GM18498 (cell line): ENCODE measurements at regions not wholly inside any gene's neighbourhood (a gene's known extent, or its start where the extent isn't known, plus 50 kb on each side); places are given as distances from the start of the nearest gene placed in this dataset.
"Not testable (repeated sequence)": the region's sequence is repeated elsewhere in the genome, so short reads cannot be mapped to it uniquely, and the experiment has no call there.

ENCODE experiments used
- ATAC-seq: cut with Tn5 transposase; IDR thresholded peaks from one replicate; pipeline ENCODE4 v1.9.1; 2021; ENCODE audit warnings: mild to moderate bottlenecking, moderate library complexity; ENCODE audit not compliant: unreplicated experiment

GRCh38 chr7:155377071-155377837 lies 79.6 kb downstream of the INSIG1 start:
- no peak for ATAC-seq

DNA sequence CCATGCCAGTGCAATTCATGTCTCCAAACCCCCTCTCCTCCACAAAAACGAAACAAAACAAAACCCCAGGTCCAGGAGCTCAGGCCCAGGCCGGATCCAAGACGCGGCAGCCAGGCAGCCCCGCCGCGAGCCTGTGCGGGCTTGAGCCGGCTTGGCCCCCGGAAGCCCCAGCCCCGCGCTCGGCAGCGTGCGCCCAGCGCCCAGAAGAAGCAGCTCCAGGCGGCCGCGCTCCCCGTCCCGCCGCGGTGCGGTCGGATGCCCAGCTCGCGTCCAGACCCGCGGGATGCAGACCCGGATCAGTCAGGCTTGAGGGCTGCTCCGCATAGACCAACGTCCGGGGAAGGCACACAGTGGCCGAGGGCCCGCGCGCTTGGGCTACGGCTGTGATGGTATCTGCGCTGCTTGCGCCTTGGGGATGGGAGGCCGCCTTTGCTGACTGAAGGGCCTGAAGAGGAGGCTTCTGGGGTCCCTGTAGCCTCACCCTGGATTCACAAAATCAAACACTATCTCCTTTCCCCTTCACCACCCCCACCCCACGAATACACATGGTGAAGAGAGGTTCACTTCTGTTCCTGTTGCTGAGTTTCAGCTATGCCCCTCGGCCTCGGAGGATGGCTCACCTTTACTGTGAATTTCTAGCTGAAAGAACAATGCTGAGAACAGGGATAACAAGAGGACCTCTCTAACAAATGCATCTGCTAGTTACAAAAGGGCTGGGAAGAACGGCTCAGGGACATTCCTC lies 79.9 kb upstream of the EN2 start:
- no peak for ATAC-seq

- no peak for ATAC-seq
These were observed 79.4 kb upstream of the EN2 start for GRCh38 chr7:155378580-155378934.

DNA sequence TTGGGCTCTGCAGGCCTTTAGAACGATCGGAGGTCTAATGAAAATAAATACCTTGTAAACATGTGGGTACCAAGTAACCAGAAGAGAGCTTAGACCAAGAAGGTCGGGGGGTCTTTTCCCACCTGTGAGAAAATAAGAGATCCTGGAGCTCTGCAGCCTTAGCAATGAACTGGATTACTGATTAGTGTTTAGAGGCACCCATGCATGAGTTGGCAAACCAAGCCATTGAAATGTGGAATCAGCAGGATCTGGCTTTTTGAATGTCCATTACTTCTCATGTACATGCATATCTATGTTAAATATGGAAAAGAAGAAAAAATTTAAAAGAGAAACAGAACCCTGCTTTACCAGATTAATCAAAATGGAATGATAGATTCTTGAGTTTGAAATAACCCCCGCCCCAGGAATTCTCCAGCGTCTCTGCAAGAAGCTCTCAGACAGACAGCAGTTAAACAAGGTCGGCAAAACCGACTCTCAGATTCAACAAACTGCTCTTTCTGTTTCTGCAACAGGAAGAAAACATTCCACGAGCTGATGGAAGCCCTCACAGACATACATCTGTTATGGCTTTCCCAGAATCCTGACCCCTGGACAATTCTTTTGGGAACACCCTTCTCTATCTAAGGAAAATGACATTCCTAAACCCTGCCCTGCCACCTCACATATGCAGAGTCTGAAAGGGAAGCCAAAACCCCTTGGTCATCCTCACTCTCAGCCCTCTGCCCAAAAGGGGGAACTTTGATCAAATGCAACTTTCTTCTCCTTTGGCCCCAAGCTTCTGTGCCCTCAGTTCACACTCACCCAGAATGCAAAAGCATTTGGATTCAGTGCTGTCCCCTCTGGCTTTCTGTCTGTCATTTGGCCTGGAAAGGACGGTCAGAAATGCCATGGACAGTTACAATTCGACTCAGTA lies 78.7 kb upstream of the EN2 start:
- ATAC-seq = no peak

DNA sequence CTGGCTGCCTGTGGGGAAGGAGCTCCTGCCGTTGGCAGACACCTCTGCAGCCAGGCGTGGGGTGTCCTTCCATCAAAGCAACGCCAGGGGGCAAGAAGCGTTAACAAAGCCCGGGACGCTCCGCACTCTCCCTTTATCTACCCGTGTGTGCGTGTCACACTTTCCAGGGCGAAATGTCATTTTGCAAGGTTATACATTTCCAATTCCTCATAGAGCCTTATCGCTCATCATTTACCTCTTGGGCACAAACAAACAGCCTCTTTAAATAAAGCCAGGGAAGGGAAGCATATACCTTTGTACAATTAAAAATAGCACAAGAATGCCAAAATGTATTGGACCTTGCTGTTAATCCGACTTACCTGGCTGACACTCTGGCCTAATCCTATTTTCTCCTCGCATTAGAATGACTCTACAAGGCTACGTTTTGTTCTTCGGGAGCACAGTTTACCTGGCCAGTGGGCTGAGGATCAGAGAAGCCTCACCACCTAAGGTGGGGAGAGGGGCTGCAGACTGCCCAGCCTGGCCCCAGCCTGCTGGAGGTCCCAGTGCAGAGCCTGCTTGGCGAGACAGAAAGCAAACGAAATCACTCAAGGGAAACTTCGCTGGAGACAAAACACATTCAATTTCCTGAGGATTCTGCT lies 77.6 kb upstream of the EN2 start:
- ATAC-seq = peak; percentile 82

DNA sequence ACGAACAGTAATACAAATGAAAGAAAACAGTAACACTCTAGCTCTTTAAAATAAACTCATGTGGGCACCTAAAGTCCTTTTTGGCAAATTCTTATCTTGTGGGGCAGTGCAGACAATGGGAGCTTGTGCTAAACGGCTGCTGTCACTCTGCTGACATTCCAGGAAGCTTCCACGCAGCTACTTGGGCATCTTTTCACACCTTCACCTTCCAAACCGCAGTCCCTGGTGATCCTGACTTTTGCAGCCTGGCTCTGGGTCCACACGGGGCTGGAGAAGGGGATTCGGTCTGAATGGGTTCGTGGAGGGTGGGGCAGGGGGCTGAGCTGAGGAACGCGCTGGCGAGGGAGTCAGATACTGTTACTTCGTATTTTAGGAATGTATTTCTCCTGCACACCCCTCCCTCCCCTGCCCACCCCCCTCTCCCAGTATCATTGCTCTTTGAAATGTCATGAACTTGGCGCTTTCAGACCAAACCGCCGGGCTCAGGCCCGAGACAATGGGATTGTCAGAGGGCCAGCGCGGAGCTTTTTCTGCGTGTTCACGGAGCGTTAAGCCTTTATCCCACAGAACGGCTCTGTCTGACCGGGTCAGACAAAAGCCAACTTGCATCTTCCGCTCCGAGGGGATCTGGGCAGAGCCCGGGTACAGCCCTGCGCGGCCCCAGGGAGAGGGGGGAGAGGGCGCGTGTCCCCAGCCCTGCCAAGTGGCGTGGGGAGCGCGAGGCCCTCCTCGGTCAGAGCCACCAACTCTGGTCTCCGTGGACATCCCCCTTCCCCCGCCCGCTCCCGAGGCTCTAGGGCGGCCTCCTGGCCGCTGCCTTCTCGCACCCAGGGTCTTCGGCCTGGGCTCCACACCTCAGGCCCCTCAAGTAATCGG lies 76.7 kb upstream of the EN2 start:
- ATAC-seq = no peak

DNA sequence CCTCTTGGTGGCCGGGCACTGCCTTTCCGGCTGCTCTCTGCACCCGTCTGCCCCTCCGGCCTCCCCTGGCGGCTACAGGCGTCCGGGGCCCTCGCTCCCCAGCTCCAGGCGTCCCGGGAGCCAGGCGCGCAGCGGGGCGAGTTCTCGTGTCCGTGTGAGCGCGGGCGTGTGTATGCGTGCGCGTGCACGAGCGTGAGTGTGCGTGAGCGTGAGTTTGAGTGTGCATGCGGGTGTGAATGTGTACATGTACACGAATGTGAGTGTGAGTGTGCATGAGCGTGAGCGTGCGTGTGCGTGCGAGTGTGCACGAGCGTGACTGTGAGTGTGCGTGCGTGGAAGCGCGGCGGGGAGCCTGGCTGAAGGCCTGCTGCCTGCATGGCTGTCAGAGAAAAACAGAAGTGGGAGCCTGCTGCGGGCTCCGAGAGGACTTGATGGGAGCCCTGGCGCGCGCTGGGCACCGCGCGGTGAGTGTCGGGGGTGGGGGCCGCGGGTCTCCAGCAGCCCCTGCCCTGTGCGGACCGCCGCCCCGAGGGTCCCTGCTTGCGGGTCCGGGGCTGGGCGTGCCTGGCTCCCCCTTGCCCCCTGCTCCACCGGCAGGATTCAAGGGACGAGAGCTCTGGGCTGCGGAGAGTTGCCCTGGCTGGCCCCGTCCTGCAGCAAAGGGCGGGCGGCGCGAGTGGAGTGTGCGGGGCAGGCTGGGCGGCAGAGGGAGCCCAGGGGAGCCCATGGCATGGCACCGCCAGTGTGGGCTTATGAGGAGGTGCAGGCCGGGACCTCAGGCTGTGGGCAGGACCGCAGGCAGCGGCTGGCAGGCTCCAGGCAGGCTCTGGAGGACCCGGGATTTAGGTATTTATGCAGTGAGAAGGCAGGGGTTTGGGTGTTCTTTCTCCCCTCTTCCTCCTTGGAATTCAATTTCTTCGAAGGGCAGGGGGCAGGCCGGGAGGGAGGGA lies 75.8 kb upstream of the EN2 start:
- no peak for ATAC-seq

DNA sequence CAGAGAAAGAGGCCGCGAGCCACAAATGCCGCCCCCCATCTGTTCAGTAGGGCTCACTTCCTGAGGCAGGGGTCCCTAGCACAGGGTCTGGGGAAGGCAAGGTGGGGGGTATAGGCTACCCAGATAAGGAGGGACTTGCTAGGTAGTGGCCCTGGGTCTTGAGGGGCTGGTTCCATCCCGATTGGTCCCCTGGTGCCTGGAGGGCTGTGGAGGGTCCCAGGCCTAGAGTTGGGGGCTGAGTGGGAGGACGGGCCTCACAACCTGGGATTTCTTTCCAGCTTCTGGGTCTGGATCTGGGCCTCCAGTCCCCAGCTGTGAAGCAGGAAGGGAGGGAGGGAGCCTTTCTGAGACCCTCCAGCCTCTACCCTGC lies 75.1 kb upstream of the EN2 start:
- no peak for ATAC-seq

GRCh38 chr7:155383756-155384491 lies 74.0 kb upstream of the EN2 start:
- no peak for ATAC-seq

DNA sequence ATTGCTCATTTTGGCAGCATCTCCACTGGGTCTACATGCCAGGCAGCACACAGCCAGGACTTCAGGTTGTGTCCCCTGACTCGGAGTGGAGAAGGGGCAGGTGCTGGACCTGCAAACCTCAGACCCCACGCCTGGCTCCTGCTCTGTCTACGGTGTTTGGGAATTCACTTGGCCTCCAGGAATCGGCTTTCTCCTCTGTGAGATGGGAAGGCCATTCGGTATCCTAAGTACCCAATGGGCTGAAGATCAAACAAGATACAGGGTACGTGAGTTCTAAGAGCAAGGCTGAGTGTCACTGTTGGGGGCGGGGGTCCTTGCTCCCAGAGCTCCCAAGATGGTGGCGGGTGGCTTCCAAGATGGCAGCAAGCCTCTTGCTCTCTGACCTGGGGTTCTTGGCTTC lies 73.2 kb upstream of the EN2 start:
- no peak for ATAC-seq

GRCh38 chr7:155385182-155385581 lies 72.7 kb upstream of the EN2 start:
- not testable (repeated sequence) for ATAC-seq

GRCh38 chr7:155386608-155387007 lies 71.3 kb upstream of the EN2 start:
- ATAC-seq = no peak

GRCh38 chr7:155387066-155387620 lies 70.8 kb upstream of the EN2 start:
- no peak for ATAC-seq

GRCh38 chr7:155388561-155388960 lies 69.4 kb upstream of the EN2 start:
- ATAC-seq = no peak

GRCh38 chr7:155391414-155391813 lies 66.5 kb upstream of the EN2 start:
- no peak for ATAC-seq

DNA sequence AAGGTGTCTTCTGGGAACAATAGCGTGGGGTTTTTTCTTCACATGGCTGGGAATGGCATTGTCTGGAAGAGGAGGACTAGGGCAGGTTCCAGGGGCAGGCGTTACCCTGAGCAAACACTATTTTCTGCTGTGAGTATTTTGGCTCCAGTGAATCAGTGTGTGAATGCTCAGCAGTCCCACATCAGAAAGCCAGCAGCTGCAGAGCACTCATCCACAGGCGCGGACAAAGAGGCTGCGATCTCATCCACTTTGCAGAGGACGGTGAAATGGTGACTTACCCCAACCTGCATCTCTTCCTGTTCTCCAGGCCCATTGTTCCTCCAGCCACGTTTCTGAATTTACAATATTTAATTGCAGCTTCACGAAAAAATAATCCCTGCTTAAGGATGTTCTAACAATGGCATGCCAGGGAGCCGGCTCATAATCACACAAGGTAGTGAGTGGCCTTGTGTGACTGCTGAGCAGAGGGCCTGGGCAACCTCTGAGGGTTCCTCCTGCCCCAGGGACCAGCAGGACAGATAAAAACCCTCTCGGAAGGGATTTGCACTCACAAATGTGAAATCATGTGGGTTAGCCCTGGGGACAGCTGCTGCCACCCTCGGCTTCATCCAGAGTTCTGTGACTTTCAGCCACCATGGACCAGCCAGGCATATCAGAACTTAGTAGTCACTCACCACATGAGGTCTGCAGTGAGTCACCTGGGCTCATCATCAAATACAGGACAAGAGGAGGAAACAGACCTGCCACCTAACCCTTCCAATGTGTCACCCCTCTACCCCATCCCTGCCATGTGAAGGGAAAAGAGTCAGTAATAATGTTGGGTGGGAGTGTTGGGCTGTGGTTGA lies 65.0 kb upstream of the EN2 start:
- ATAC-seq = no peak

GRCh38 chr7:155394413-155394812 lies 63.5 kb upstream of the EN2 start:
- no peak for ATAC-seq
